ENCODE measurements at regions not wholly inside any gene's neighbourhood (a gene's known extent, or its start where the extent isn't known, plus 50 kb on each side); places are given as distances from the start of the nearest gene placed in this dataset.

GRCh38 chr6:170045563-170045960 lies 245.3 kb downstream of the DLL1 start:
- no peak overlapping the region for H3K4me3 ChIP-seq (ENCODE audit: low read depth, low read length)

GRCh38 chr6:170044836-170045562 lies 245.9 kb downstream of the DLL1 start:
- Histone ChIP-seq H3K9me3 (ENCODE audit: control insufficient read depth, insufficient read depth, low read depth, low read length) (no peaks in the 10 kb centered on the region), H3K27ac (ENCODE audit: low read depth, low read length) (no peak overlapping the region), H3K27me3 (ENCODE audit: control insufficient read depth, insufficient read depth, low read length) (no peaks in the 10 kb centered on the region), H3K4me1 (ENCODE audit: control insufficient read depth, insufficient read depth, low read length) (peaks cover 9% of the 10 kb centered on the region), H3K9ac (ENCODE audit: low read length) (no peak overlapping the region), H3K4me3 (ENCODE audit: low read depth, low read length) (no peak overlapping the region), H3K36me3 (ENCODE audit: control insufficient read depth, insufficient read depth, low read length) (no peaks in the 10 kb centered on the region)

More at GRCh38 chr6:170045563-170045960, 245.3 kb downstream of the DLL1 start:
- Histone ChIP-seq H3K9ac (ENCODE audit: low read length) (no peak overlapping the region), H3K9me3 (ENCODE audit: control insufficient read depth, insufficient read depth, low read depth, low read length) (no peaks in the 10 kb centered on the region), H3K27me3 (ENCODE audit: control insufficient read depth, insufficient read depth, low read length) (no peaks in the 10 kb centered on the region), H3K36me3 (ENCODE audit: control insufficient read depth, insufficient read depth, low read length) (no peaks in the 10 kb centered on the region), H3K4me1 (ENCODE audit: control insufficient read depth, insufficient read depth, low read length) (peaks cover 4% of the 10 kb centered on the region), H3K27ac (ENCODE audit: low read depth, low read length) (no peak overlapping the region)

GRCh38 chr6:170043881-170044790 lies 246.7 kb downstream of the DLL1 start:
- H3K36me3 ChIP-seq (ENCODE audit: control insufficient read depth, insufficient read depth, low read length), result no peaks in the 10 kb centered on the region
- H3K27ac ChIP-seq (ENCODE audit: low read depth, low read length), result no peak overlapping the region
- no peak overlapping the region for H3K4me3 ChIP-seq (ENCODE audit: low read depth, low read length)
- H3K27me3 ChIP-seq (ENCODE audit: control insufficient read depth, insufficient read depth, low read length), result no peaks in the 10 kb centered on the region
- H3K9me3 ChIP-seq (ENCODE audit: control insufficient read depth, insufficient read depth, low read depth, low read length), result no peaks in the 10 kb centered on the region
- H3K9ac ChIP-seq (ENCODE audit: low read length), result no peak overlapping the region
- peaks cover 9% of the 10 kb centered on the region for H3K4me1 ChIP-seq (ENCODE audit: control insufficient read depth, insufficient read depth, low read length)

- no peaks in the 10 kb centered on the region for H3K9me3 ChIP-seq (ENCODE audit: control insufficient read depth, insufficient read depth, low read depth, low read length)
- H3K36me3 ChIP-seq (ENCODE audit: control insufficient read depth, insufficient read depth, low read length), result no peaks in the 10 kb centered on the region
- no peak overlapping the region for H3K4me3 ChIP-seq (ENCODE audit: low read depth, low read length)
- H3K27me3 ChIP-seq (ENCODE audit: control insufficient read depth, insufficient read depth, low read length), result no peaks in the 10 kb centered on the region
- H3K4me1 ChIP-seq (ENCODE audit: control insufficient read depth, insufficient read depth, low read length), result peaks cover 14% of the 10 kb centered on the region
- H3K27ac ChIP-seq (ENCODE audit: low read depth, low read length), result no peak overlapping the region
- H3K9ac ChIP-seq (ENCODE audit: low read length), result no peak overlapping the region
These were observed 247.6 kb downstream of the DLL1 start for GRCh38 chr6:170043150-170043819.

GRCh38 chr6:170042596-170043118 lies 248.2 kb downstream of the DLL1 start:
- H3K4me3 ChIP-seq (ENCODE audit: low read depth, low read length), result no peak overlapping the region

GRCh38 chr6:170042123-170042522 lies 248.8 kb downstream of the DLL1 start:
- Histone ChIP-seq H3K9me3 (ENCODE audit: control insufficient read depth, insufficient read depth, low read depth, low read length) (no peaks in the 10 kb centered on the region), H3K9ac (ENCODE audit: low read length) (no peak overlapping the region), H3K4me3 (ENCODE audit: low read depth, low read length) (no peak overlapping the region), H3K4me1 (ENCODE audit: control insufficient read depth, insufficient read depth, low read length) (peaks cover 26% of the 10 kb centered on the region), H3K36me3 (ENCODE audit: control insufficient read depth, insufficient read depth, low read length) (no peaks in the 10 kb centered on the region), H3K27ac (ENCODE audit: low read depth, low read length) (no peak overlapping the region), H3K27me3 (ENCODE audit: control insufficient read depth, insufficient read depth, low read length) (no peaks in the 10 kb centered on the region)

More at GRCh38 chr6:170042596-170043118, 248.2 kb downstream of the DLL1 start:
- H3K36me3 ChIP-seq (ENCODE audit: control insufficient read depth, insufficient read depth, low read length), result no peaks in the 10 kb centered on the region
- H3K4me1 ChIP-seq (ENCODE audit: control insufficient read depth, insufficient read depth, low read length), result peaks cover 21% of the 10 kb centered on the region
- no peaks in the 10 kb centered on the region for H3K9me3 ChIP-seq (ENCODE audit: control insufficient read depth, insufficient read depth, low read depth, low read length)
- no peaks in the 10 kb centered on the region for H3K27me3 ChIP-seq (ENCODE audit: control insufficient read depth, insufficient read depth, low read length)
- H3K27ac ChIP-seq (ENCODE audit: low read depth, low read length), result no peak overlapping the region
- no peak overlapping the region for H3K9ac ChIP-seq (ENCODE audit: low read length)

GRCh38 chr6:170041526-170041925 lies 249.4 kb downstream of the DLL1 start:
- no peaks in the 10 kb centered on the region for H3K27me3 ChIP-seq (ENCODE audit: control insufficient read depth, insufficient read depth, low read length)
- no peak overlapping the region for H3K9ac ChIP-seq (ENCODE audit: low read length)
- H3K27ac ChIP-seq (ENCODE audit: low read depth, low read length), result no peak overlapping the region
- H3K4me1 ChIP-seq (ENCODE audit: control insufficient read depth, insufficient read depth, low read length), result peaks cover 32% of the 10 kb centered on the region
- H3K4me3 ChIP-seq (ENCODE audit: low read depth, low read length), result no peak overlapping the region
- H3K36me3 ChIP-seq (ENCODE audit: control insufficient read depth, insufficient read depth, low read length), result no peaks in the 10 kb centered on the region
- H3K9me3 ChIP-seq (ENCODE audit: control insufficient read depth, insufficient read depth, low read depth, low read length), result no peaks in the 10 kb centered on the region

- Histone ChIP-seq H3K4me1 (ENCODE audit: control insufficient read depth, insufficient read depth, low read length) (peaks cover 35% of the 10 kb centered on the region), H3K36me3 (ENCODE audit: control insufficient read depth, insufficient read depth, low read length) (no peaks in the 10 kb centered on the region), H3K27ac (ENCODE audit: low read depth, low read length) (no peak overlapping the region), H3K27me3 (ENCODE audit: control insufficient read depth, insufficient read depth, low read length) (no peaks in the 10 kb centered on the region), H3K9me3 (ENCODE audit: control insufficient read depth, insufficient read depth, low read depth, low read length) (no peaks in the 10 kb centered on the region), H3K4me3 (ENCODE audit: low read depth, low read length) (no peak overlapping the region), H3K9ac (ENCODE audit: low read length) (no peak overlapping the region)
These were observed 250.0 kb downstream of the DLL1 start for GRCh38 chr6:170040906-170041305.

GRCh38 chr6:170040115-170040500 lies 250.8 kb downstream of the DLL1 start:
- Histone ChIP-seq H3K27ac (ENCODE audit: low read depth, low read length) (no peak overlapping the region), H3K4me3 (ENCODE audit: low read depth, low read length) (no peak overlapping the region), H3K27me3 (ENCODE audit: control insufficient read depth, insufficient read depth, low read length) (no peaks in the 10 kb centered on the region), H3K4me1 (ENCODE audit: control insufficient read depth, insufficient read depth, low read length) (peaks cover 43% of the 10 kb centered on the region), H3K9ac (ENCODE audit: low read length) (no peak overlapping the region), H3K36me3 (ENCODE audit: control insufficient read depth, insufficient read depth, low read length) (no peaks in the 10 kb centered on the region), H3K9me3 (ENCODE audit: control insufficient read depth, insufficient read depth, low read depth, low read length) (peaks cover 6% of the 10 kb centered on the region; the same call in 1 of the 2 replicates)

- H3K9ac ChIP-seq (ENCODE audit: low read length), result no peak overlapping the region
These were observed 251.4 kb downstream of the DLL1 start for GRCh38 chr6:170039156-170040114.

More at GRCh38 chr6:170039156-170040114, 251.4 kb downstream of the DLL1 start:
- Histone ChIP-seq H3K9me3 (ENCODE audit: control insufficient read depth, insufficient read depth, low read depth, low read length) (peaks cover 9% of the 10 kb centered on the region; the same call in 1 of the 2 replicates), H3K4me1 (ENCODE audit: control insufficient read depth, insufficient read depth, low read length) (peaks cover 45% of the 10 kb centered on the region), H3K36me3 (ENCODE audit: control insufficient read depth, insufficient read depth, low read length) (no peaks in the 10 kb centered on the region), H3K27me3 (ENCODE audit: control insufficient read depth, insufficient read depth, low read length) (no peaks in the 10 kb centered on the region), H3K4me3 (ENCODE audit: low read depth, low read length) (no peak overlapping the region), H3K27ac (ENCODE audit: low read depth, low read length) (no peak overlapping the region)
